Lung (tissue), 11 donors: ENCODE measurements at regions not wholly inside any gene's neighbourhood (a gene's known extent, or its start where the extent isn't known, plus 50 kb on each side); places are given as distances from the start of the nearest gene placed in this dataset.

Source experiments
- ATAC-seq: fragments of 200-7000 bp; cut with Tn5 transposase; one replicate; pipeline ENCODE4 v1.9.1; 2020; ENCODE audit warnings: moderate number of reproducible peaks; ENCODE audit not compliant: insufficient read depth, low FRiP score
- DNase-seq, 3 donors: peaks; one replicate each; pipeline ENCODE4 v3.0.0-alpha.2; 2013 to 2017
- H3K27ac ChIP-seq, 2 donors: one replicate each; pipeline ENCODE4 v1.5.1; 2013; ENCODE audit warnings: mild to moderate bottlenecking in 2 of 2, moderate library complexity in 2 of 2, control low read depth in 1 of 2, inconsistent platforms in 1 of 2, low read depth in 1 of 2, low read length in 1 of 2
- H3K27me3 ChIP-seq, 3 donors: one replicate each; pipeline ENCODE4 v1.5.1; 2013; ENCODE audit warnings: low read length in 2 of 3; ENCODE audit not compliant: control insufficient read depth in 3 of 3, insufficient read depth in 3 of 3
- H3K36me3 ChIP-seq, 4 donors: one replicate each; pipeline ENCODE4 v1.5.1; 2013; ENCODE audit warnings: low read length in 4 of 4, mild to moderate bottlenecking in 1 of 4, moderate library complexity in 1 of 4; ENCODE audit not compliant: control insufficient read depth in 4 of 4, insufficient read depth in 4 of 4
- H3K4me1 ChIP-seq, 5 donors: one replicate each; pipeline ENCODE4 v1.5.1; 2013; ENCODE audit warnings: low read length in 5 of 5, mild to moderate bottlenecking in 2 of 5, moderate library complexity in 1 of 5; ENCODE audit not compliant: control insufficient read depth in 5 of 5, insufficient read depth in 5 of 5
- H3K4me3 ChIP-seq: one replicate; pipeline ENCODE4 v1.5.1; 2013; ENCODE audit warnings: mild to moderate bottlenecking, control low read depth, moderate library complexity
- H3K9ac ChIP-seq, 2 donors: one replicate each; pipeline ENCODE4 v1.5.1; 2013; ENCODE audit warnings: low read length in 2 of 2, control low read depth in 1 of 2; ENCODE audit not compliant: insufficient read depth in 1 of 2
- H3K9me3 ChIP-seq, 4 donors: one replicate each; pipeline ENCODE4 v1.5.1; 2013; ENCODE audit warnings: low read length in 3 of 4, mild to moderate bottlenecking in 1 of 4, moderate library complexity in 1 of 4; ENCODE audit not compliant: control insufficient read depth in 4 of 4, insufficient read depth in 3 of 4
- CTCF ChIP-seq: IDR thresholded peaks from 2 replicates; pipeline ENCODE4 v1.5.1; 2012; ENCODE audit warnings: mild to moderate bottlenecking; ENCODE audit errors: control extremely low read depth, extremely low read depth
- WGBS, 2 donors: extraction: QIAGEN DNeasy Blood & Tissue Kit; methylation state at CpG; one replicate each; pipeline ENCODE4 v1.1.7; 2013; 5-methylcytosine and 5-hydroxymethylcytosine counted together
- donor health status: control.
- donor health status: control.
- donor health status: Bipolar disorder and iron deficiency.
- donor health status: healthy.
- donor health status: DM: yes; HTN: yes; CAD: no.

GRCh38 chr16:25478476-25478875 lies 213.3 kb upstream of the HS3ST4 start:
- no peaks in the 10 kb centered on the region for H3K4me1 ChIP-seq
- no peak for TF ChIP-seq CTCF
- H3K9ac ChIP-seq: no peak overlapping the region
- no peak overlapping the region for H3K4me3 ChIP-seq
- H3K27ac ChIP-seq: no peak overlapping the region
- ATAC-seq (no peak), DNase-seq (no peak)
- no peaks in the 10 kb centered on the region for H3K36me3 ChIP-seq
- H3K9me3 ChIP-seq: no peaks in the 10 kb centered on the region
- H3K27me3 ChIP-seq: no peaks in the 10 kb centered on the region
- WGBS, 2 donors: 46 to 85% methylated on average over 1 of the region's 1 CpG

- no peaks in the 10 kb centered on the region for H3K9me3 ChIP-seq
- no peak overlapping the region for H3K4me3 ChIP-seq
- 58 to 64% methylated on average over 2 of the region's 2 CpGs for WGBS, 2 donors
- H3K27me3 ChIP-seq: no peaks in the 10 kb centered on the region
- no peak for DNase-seq
- no peak for TF ChIP-seq CTCF
- H3K36me3 ChIP-seq: no peaks in the 10 kb centered on the region
- no peak for ATAC-seq
- H3K9ac ChIP-seq: no peak overlapping the region
- H3K4me1 ChIP-seq: no peaks in the 10 kb centered on the region
- no peak overlapping the region for H3K27ac ChIP-seq
Measured at GRCh38 chr16:25464058-25464457, 206.4 kb upstream of the ZKSCAN2 start.

GRCh38 chr16:25449802-25450201 lies 192.2 kb upstream of the ZKSCAN2 start:
- ATAC-seq: no peak

More at GRCh38 chr16:25449802-25450201, 192.2 kb upstream of the ZKSCAN2 start:
- Histone ChIP-seq H3K27me3 (no peaks in the 10 kb centered on the region), H3K4me3 (no peak overlapping the region), H3K9me3 (peaks cover 0 to 4% (median 0%) of the 10 kb centered on the region in 4 donors), H3K9ac (no peak overlapping the region), H3K27ac (no peak overlapping the region), H3K36me3 (no peaks in the 10 kb centered on the region), H3K4me1 (no peaks in the 10 kb centered on the region)
- 92 to 93% methylated on average over 2 of the region's 2 CpGs for WGBS, 2 donors
- DNase-seq: no peak
- TF ChIP-seq CTCF: no peak
